B cell (primary cell): ENCODE measurements at regions not wholly inside any gene's neighbourhood (a gene's known extent, or its start where the extent isn't known, plus 50 kb on each side); places are given as distances from the start of the nearest gene placed in this dataset.

ENCODE experiments used
- ATAC-seq: fragments of 200-7000 bp; cut with Tn5 transposase; one replicate; pipeline ENCODE4 v1.10.0; 2021; ENCODE audit warnings: low read depth, mild to moderate bottlenecking, moderate number of reproducible peaks, moderate library complexity
- CTCF ChIA-PET: fragments of 350-600 bp; sonication (Branson Sonifier 250); formaldehyde crosslinking; loops from one replicate; lab custom pipeline; 2021; ENCODE audit warnings: antibody characterized with exemption, inconsistent platforms; lab: Charles Lee
- POLR2A ChIA-PET: fragments of 350-600 bp; sonication (Branson Sonifier 250); formaldehyde crosslinking; loops from one replicate; lab custom pipeline; 2021; ENCODE audit warnings: antibody characterized with exemption; lab: Charles Lee
- DNase-seq: peaks from one replicate; pipeline ENCODE4 v3.0.0; 2013
- H2AFZ ChIP-seq: 2 replicates; pipeline ENCODE4 v1.6.1; 2012; ENCODE audit warnings: mild to moderate bottlenecking, low read depth, low read length; ENCODE audit not compliant: insufficient read depth, poor library complexity, severe bottlenecking
- H3K27ac ChIP-seq, 2 donors: 1 replicate in 1 of 2; 2 replicates in 1 of 2; pipeline ENCODE4 v1.5.1; 2012 to 2013; ENCODE audit warnings: low read length in 2 of 2, mild to moderate bottlenecking in 2 of 2, moderate library complexity in 1 of 2
- H3K27me3 ChIP-seq, 4 experiments: fragments of 200-600 bp in 1 of 4; sonication (generic) in 1 of 4; replicated peaks in 1 of 4; 1 replicate in 2 of 4; 2 replicates in 2 of 4; pipeline versions ENCODE4 v1.6.1 to v1.7.0; 2013 to 2016; ENCODE audit warnings: low read length in 3 of 4, mild to moderate bottlenecking in 2 of 4, mixed read lengths in 1 of 4, moderate library complexity in 1 of 4; ENCODE audit not compliant: insufficient read depth in 4 of 4, control insufficient read depth in 3 of 4; ENCODE audit errors: control extremely low read depth in 1 of 4
- H3K36me3 ChIP-seq, 2 experiments: replicated peaks in 1 of 2; 1 replicate in 1 of 2; 2 replicates in 1 of 2; pipeline versions ENCODE4 v1.6.1 to v1.7.1; 2013; ENCODE audit warnings: low read length in 1 of 2; ENCODE audit not compliant: insufficient read depth in 2 of 2, control insufficient read depth in 1 of 2; ENCODE audit errors: control extremely low read depth in 1 of 2, extremely low read depth in 1 of 2
- H3K4me1 ChIP-seq, 2 donors: fragments of 200-600 bp in 1 of 2; sonication (generic) in 1 of 2; 1 replicate in 1 of 2; 2 replicates in 1 of 2; pipeline versions ENCODE4 v1.5.1 to v1.6.1; 2013 to 2017; ENCODE audit warnings: low read length in 2 of 2; ENCODE audit not compliant: control insufficient read depth in 2 of 2, insufficient read depth in 2 of 2
- H3K4me2 ChIP-seq: replicated peaks from 2 replicates; pipeline ENCODE3; 2012; ENCODE audit warnings: mild to moderate bottlenecking, low read depth, low read length; ENCODE audit not compliant: poor library complexity, severe bottlenecking
- H3K4me3 ChIP-seq, 5 experiments: fragments of 200-600 bp in 1 of 5; sonication (generic) in 1 of 5; 1 replicate in 3 of 5; 2 replicates in 2 of 5; pipeline versions ENCODE4 v1.5.1 to v1.7.0; 2011 to 2016; ENCODE audit warnings: low read length in 4 of 5, mild to moderate bottlenecking in 4 of 5, low read depth in 2 of 5, control low read depth in 1 of 5, moderate library complexity in 1 of 5; ENCODE audit not compliant: insufficient read depth in 1 of 5; ENCODE audit errors: control extremely low read depth in 1 of 5, extremely low read depth in 1 of 5
- H3K79me2 ChIP-seq: fragments of 200-600 bp; sonication (generic); one replicate; pipeline ENCODE4 v1.6.0; 2016; ENCODE audit warnings: low read length; ENCODE audit not compliant: control insufficient read depth, insufficient read depth
- H3K9ac ChIP-seq: fragments of 200-600 bp; sonication (generic); 2 replicates; pipeline ENCODE4 v1.6.1; 2017; ENCODE audit warnings: mild to moderate bottlenecking, low read length, moderate library complexity
- H3K9me3 ChIP-seq, 3 donors: one replicate each; pipeline versions ENCODE4 v1.6.1 to v1.7.1; 2013; ENCODE audit warnings: low read length in 2 of 3; ENCODE audit not compliant: control insufficient read depth in 2 of 3, insufficient read depth in 1 of 3; ENCODE audit errors: control extremely low read depth in 1 of 3
- H4K20me1 ChIP-seq: 2 replicates; pipeline ENCODE4 v1.6.0; 2012; ENCODE audit warnings: mild to moderate bottlenecking, low read length; ENCODE audit not compliant: insufficient read depth, control insufficient read depth, poor library complexity, severe bottlenecking
- H3K27ac Mint-ChIP-seq: one replicate; pipeline ENCODE4 v1.8.0; 2021; ENCODE audit warnings: mixed read lengths
- H3K27me3 Mint-ChIP-seq: one replicate; pipeline ENCODE4 v1.8.0; 2021; ENCODE audit warnings: mixed read lengths
- H3K4me1 Mint-ChIP-seq: one replicate; pipeline ENCODE4 v1.8.0; 2021; ENCODE audit warnings: mixed read lengths
- H3K4me3 Mint-ChIP-seq: one replicate; pipeline ENCODE4 v1.8.0; 2021; ENCODE audit warnings: mixed read lengths
- H3K9me3 Mint-ChIP-seq: one replicate; pipeline ENCODE4 v1.8.0; 2022; ENCODE audit warnings: mixed read lengths; ENCODE audit not compliant: insufficient read depth
- EZH2 ChIP-seq: IDR thresholded peaks from 2 replicates; pipeline ENCODE4 v1.6.1; 2012; ENCODE audit warnings: borderline replicate concordance, low read depth, mild to moderate bottlenecking, moderate library complexity, low read length; ENCODE audit not compliant: insufficient read depth, poor library complexity, severe bottlenecking
- WGBS: methylation state at CpG from one replicate; pipeline ENCODE4 v1.1.5; 2013; ENCODE audit warnings: missing lambda C conversion rate; ENCODE audit not compliant: insufficient coverage; 5-methylcytosine and 5-hydroxymethylcytosine counted together
- intact Hi-C: fragments of 100-400 bp; cut with micrococcal nuclease; formaldehyde crosslinking; loops from one replicate; pipeline ENCODE4 v1.10.0; 2022
- TF ChIP-seq, protein P1 (sequence below): fragments of 200-600 bp; IDR thresholded peaks from one replicate; pipeline ENCODE4 v1.8.0; 2022; ENCODE audit warnings: antibody characterized with exemption, mild to moderate bottlenecking

- Mint-ChIP-seq H3K4me3 (no peak overlapping the region), H3K9me3 (no peaks in the 10 kb centered on the region), H3K4me1 (no peaks in the 10 kb centered on the region), H3K27me3 (no peaks in the 10 kb centered on the region), H3K27ac (no peak overlapping the region)
- no peaks in the 10 kb centered on the region for H4K20me1 ChIP-seq
- no peak overlapping the region for H3K9ac ChIP-seq
- ChIA-PET CTCF (no interaction called here), POLR2A (no interaction called here)
- DNase-seq (no peak), ATAC-seq (no peak)
- no peak overlapping the region for H2AFZ ChIP-seq
- no peaks in the 10 kb centered on the region for H3K27me3 ChIP-seq
- no peaks in the 10 kb centered on the region for H3K79me2 ChIP-seq
- H3K27ac ChIP-seq, result no peak overlapping the region
- TF ChIP-seq EZH2, result no peak
- TF ChIP-seq, protein P1, sequence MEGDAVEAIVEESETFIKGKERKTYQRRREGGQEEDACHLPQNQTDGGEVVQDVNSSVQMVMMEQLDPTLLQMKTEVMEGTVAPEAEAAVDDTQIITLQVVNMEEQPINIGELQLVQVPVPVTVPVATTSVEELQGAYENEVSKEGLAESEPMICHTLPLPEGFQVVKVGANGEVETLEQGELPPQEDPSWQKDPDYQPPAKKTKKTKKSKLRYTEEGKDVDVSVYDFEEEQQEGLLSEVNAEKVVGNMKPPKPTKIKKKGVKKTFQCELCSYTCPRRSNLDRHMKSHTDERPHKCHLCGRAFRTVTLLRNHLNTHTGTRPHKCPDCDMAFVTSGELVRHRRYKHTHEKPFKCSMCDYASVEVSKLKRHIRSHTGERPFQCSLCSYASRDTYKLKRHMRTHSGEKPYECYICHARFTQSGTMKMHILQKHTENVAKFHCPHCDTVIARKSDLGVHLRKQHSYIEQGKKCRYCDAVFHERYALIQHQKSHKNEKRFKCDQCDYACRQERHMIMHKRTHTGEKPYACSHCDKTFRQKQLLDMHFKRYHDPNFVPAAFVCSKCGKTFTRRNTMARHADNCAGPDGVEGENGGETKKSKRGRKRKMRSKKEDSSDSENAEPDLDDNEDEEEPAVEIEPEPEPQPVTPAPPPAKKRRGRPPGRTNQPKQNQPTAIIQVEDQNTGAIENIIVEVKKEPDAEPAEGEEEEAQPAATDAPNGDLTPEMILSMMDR, result no peak
- intact Hi-C loops, result no loop called here
- H3K4me3 ChIP-seq, result no peak overlapping the region
- no peaks in the 10 kb centered on the region for H3K4me1 ChIP-seq
- 100% methylated on average over 5 of the region's 8 CpGs for WGBS
- no peaks in the 10 kb centered on the region for H3K9me3 ChIP-seq
- H3K36me3 ChIP-seq, result no peaks in the 10 kb centered on the region
- H3K4me2 ChIP-seq, result no peak overlapping the region
Observed at GRCh38 chr4:27484216-27484615, 623.6 kb downstream of the STIM2 start.

- no peaks in the 10 kb centered on the region for H3K27me3 ChIP-seq
- no peaks in the 10 kb centered on the region for H3K4me1 ChIP-seq
- no peaks in the 10 kb centered on the region for H3K27me3 Mint-ChIP-seq
- no peak overlapping the region for H3K4me2 ChIP-seq
- no peaks in the 10 kb centered on the region for H3K79me2 ChIP-seq
- ATAC-seq (no peak), DNase-seq (no peak)
- H2AFZ ChIP-seq, result no peak overlapping the region
- H3K4me3 ChIP-seq, result no peak overlapping the region
- H3K4me1 Mint-ChIP-seq, result no peaks in the 10 kb centered on the region
- CTCF ChIA-PET, result no interaction called here
- no peak overlapping the region for H3K27ac ChIP-seq
- no peaks in the 10 kb centered on the region for H3K9me3 Mint-ChIP-seq
- WGBS, result 78% methylated on average over 4 of the region's 4 CpGs
- no peaks in the 10 kb centered on the region for H4K20me1 ChIP-seq
- H3K4me3 Mint-ChIP-seq, result no peak overlapping the region
- POLR2A ChIA-PET, result no interaction called here
- H3K9ac ChIP-seq, result no peak overlapping the region
- H3K36me3 ChIP-seq, result no peaks in the 10 kb centered on the region
- TF ChIP-seq, protein P1, result no peak
- TF ChIP-seq EZH2, result no peak
- intact Hi-C loops, result no loop called here
- H3K9me3 ChIP-seq, result no peaks in the 10 kb centered on the region
- no peak overlapping the region for H3K27ac Mint-ChIP-seq
Observed at GRCh38 chr4:27490315-27490714, 629.7 kb downstream of the STIM2 start.
